ENCODE measurements at regions not wholly inside any gene's neighbourhood (a gene's known extent, or its start where the extent isn't known, plus 50 kb on each side); places are given as distances from the start of the nearest gene placed in this dataset.

DNA sequence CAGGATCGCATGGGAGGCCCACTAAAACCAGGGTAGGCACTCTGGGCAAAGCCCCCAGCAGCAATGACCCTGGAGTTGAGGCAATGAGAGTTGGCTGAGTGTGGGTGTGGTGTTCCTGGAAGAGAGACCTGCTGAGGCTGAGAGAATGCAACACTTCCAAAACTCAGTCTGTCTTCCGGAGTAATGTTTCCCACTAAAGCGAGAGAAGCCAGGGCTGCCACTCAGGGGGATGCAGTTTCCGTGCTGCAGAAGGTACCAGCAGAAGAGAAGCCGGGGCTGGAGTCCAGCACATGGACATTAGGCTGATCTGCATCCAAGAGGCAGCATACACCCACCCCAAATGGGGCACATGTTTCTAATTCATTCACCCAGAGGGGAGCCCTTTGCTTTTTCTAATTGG lies 127.2 kb upstream of the ARHGAP28 start:
- TF ChIP-seq CREB1 (IDR thresholded peaks at IDR 0.05; ENCODE audit: low read depth): no peak

DNA sequence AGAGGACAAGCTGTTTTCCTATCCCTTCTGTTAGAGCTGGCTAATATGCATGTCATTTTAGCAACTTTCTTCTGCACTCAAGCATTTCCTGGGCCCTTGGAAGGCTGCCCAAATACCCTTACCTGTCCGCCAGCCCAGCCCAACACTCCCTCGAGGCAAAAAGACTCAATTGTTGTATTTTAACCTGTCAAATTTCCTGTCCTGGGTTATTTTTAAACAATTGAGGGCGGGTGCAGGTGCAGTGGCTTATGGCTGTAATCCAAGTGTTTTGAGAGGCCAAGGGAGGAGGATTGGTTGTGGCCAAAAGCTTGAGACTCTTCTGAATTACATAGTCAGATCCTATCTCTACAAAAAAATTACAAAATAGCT lies 125.0 kb upstream of the ARHGAP28 start:
- TF ChIP-seq EP300 (IDR thresholded peaks at IDR 0.05; ENCODE audit: borderline replicate concordance) (peak; percentile 41; the same call in 1 of the 2 replicates), CREB1 (IDR thresholded peaks at IDR 0.05; ENCODE audit: low read depth) (no peak), TEAD4 (IDR thresholded peaks at IDR 0.05) (no peak), NFIC (IDR thresholded peaks at IDR 0.05) (peak; percentile 74), YY1 (IDR thresholded peaks at IDR 0.05; ENCODE audit: low read depth) (no peak), TAF1 (IDR thresholded peaks at IDR 0.05; ENCODE audit: low read depth) (no peak), CEBPB (IDR thresholded peaks at IDR 0.05) (no peak), TCF12 (IDR thresholded peaks at IDR 0.05; ENCODE audit: low read depth) (no peak), ZBTB7A (IDR thresholded peaks at IDR 0.05; ENCODE audit: low read depth) (no peak), RAD21 (IDR thresholded peaks at IDR 0.05; ENCODE audit: low read depth) (no peak)
- TF ChIP-seq, protein P1, sequence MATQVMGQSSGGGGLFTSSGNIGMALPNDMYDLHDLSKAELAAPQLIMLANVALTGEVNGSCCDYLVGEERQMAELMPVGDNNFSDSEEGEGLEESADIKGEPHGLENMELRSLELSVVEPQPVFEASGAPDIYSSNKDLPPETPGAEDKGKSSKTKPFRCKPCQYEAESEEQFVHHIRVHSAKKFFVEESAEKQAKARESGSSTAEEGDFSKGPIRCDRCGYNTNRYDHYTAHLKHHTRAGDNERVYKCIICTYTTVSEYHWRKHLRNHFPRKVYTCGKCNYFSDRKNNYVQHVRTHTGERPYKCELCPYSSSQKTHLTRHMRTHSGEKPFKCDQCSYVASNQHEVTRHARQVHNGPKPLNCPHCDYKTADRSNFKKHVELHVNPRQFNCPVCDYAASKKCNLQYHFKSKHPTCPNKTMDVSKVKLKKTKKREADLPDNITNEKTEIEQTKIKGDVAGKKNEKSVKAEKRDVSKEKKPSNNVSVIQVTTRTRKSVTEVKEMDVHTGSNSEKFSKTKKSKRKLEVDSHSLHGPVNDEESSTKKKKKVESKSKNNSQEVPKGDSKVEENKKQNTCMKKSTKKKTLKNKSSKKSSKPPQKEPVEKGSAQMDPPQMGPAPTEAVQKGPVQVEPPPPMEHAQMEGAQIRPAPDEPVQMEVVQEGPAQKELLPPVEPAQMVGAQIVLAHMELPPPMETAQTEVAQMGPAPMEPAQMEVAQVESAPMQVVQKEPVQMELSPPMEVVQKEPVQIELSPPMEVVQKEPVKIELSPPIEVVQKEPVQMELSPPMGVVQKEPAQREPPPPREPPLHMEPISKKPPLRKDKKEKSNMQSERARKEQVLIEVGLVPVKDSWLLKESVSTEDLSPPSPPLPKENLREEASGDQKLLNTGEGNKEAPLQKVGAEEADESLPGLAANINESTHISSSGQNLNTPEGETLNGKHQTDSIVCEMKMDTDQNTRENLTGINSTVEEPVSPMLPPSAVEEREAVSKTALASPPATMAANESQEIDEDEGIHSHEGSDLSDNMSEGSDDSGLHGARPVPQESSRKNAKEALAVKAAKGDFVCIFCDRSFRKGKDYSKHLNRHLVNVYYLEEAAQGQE (IDR thresholded peaks at IDR 0.05; ENCODE audit: low read depth): no peak
- TF ChIP-seq, protein P2, sequence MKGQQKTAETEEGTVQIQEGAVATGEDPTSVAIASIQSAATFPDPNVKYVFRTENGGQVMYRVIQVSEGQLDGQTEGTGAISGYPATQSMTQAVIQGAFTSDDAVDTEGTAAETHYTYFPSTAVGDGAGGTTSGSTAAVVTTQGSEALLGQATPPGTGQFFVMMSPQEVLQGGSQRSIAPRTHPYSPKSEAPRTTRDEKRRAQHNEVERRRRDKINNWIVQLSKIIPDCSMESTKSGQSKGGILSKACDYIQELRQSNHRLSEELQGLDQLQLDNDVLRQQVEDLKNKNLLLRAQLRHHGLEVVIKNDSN (IDR thresholded peaks at IDR 0.05): no peak

DNA sequence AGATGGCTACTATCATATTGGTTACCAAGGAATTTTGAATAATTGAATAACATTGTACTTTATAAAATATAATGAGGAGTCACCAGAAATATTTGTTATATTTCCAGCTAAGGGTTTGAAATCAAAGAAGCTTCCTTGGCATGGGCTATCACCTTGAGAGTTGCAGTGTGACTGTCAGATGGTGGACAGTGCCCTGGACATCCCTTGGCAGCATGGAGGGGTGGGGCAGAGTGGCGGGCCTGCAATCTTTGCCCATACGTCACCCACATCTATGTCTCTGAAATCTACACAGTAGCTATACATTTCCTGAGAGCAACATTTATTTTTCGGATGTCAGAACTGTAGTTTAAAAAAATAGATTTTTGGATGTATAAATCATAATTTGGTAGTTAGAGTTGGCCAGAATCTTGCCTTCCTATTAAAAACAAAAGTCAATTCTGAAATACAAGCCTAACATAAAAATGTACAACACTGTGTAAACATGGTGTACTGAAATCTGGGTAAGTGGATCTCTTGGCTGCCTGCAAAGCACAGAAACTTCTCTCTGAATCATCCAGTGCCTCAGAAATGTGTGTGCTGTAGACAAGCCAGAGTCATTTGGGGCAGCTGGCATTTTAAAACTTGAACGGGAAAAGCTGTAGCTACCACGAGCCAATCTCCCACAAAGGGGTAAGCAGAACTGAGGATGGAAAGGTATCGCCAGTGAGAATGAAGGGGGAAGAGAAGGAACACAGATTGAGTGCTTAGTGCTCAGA lies 124.2 kb upstream of the ARHGAP28 start:
- no peak for TF ChIP-seq TCF12 (IDR thresholded peaks at IDR 0.05; ENCODE audit: low read depth)
- TF ChIP-seq, protein P2 (IDR thresholded peaks at IDR 0.05): no peak
- TF ChIP-seq CEBPB (IDR thresholded peaks at IDR 0.05): no peak
- TF ChIP-seq, protein P1 (IDR thresholded peaks at IDR 0.05; ENCODE audit: low read depth): no peak
- TF ChIP-seq ZBTB7A (IDR thresholded peaks at IDR 0.05; ENCODE audit: low read depth): no peak

DNA sequence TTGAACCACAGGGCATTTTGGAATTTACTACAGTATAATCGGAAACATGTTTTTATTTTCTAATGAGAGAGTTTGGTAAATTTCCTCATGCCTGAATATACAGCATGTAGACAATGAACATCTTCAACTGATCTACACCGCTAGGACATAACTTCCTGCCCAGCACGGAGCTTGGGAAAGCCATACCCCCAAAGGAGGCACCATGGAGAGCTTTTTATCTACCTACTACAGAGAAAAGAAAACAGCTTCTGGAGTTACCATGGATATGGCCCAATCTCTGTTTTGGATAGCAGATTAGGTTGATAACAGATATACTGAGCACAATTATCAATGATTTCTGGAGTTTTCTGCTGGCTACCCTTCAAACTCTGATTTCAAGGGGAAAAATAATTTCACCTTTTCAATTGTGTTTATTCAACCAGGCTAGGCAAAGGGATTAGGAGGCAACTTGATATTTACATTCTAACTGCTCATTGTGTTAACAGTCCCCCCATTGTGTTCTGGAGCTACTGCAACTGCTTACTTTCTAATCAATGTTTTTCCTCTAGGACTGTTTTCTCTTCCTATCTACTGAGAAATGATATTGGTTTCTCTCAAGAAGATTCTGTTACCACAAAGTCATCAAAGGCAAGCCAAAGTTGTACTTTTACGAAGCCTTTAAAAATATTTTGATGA lies 123.0 kb upstream of the ARHGAP28 start:
- TF ChIP-seq NFIC (IDR thresholded peaks at IDR 0.05): no peak

DNA sequence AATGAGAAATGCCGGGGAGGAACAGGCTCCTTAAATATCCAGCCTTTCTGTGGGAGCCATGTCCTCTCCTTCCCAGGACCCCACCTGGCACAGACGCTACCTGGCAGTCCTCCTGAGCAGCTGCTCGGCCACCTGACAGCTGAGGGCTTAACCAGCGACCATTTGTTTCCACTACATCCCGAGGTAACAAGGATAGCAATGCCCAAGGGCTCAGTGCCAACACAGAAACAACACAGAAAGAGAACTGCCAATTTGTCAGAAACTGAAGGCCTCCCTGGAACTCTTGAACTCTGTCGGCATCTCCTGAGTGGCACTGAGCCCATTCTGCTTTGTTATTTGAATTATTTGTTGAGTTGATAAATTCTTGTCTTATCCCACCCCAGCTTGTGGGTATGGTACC lies 122.2 kb upstream of the ARHGAP28 start:
- TF ChIP-seq NFIC (IDR thresholded peaks at IDR 0.05): 0 out of 2 replicates have a peak, but pooled peaks have one; percentile 22
- no peak for TF ChIP-seq CEBPB (IDR thresholded peaks at IDR 0.05)
- TF ChIP-seq TEAD4 (IDR thresholded peaks at IDR 0.05): no peak
- no peak for TF ChIP-seq TAF1 (IDR thresholded peaks at IDR 0.05; ENCODE audit: low read depth)
- TF ChIP-seq EP300 (IDR thresholded peaks at IDR 0.05; ENCODE audit: borderline replicate concordance): no peak
- TF ChIP-seq FOXM1 (IDR thresholded peaks at IDR 0.05; ENCODE audit: borderline replicate concordance, low read depth): no peak

DNA sequence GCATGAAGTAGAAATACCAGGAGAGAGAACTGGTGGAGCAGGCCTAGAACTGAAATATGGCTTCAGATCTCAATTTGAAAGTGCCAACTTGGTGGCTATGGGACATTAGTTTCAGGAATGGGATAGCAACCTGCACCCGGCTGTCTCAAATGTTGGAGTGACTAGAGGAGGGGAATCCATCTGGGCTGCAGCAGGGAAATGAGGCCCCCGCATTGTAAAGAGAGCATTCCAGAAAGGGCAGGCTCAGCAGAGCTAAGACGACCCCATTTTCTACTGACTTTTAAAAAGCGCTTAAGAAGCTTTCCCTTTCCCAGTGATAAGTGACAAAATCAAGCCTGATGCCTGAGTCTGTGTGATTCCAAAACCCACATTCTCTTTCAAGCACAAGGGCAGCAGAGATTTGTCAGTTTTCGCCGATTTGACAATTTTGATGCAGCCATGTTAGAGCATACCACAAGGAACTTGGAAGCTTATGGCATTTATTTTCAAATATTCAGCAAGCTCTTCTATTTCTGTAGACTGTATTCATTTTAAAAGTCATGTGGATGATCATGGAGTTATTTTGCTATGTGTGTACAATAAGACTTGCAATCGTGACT lies 119.8 kb upstream of the ARHGAP28 start:
- TF ChIP-seq, protein P2 (IDR thresholded peaks at IDR 0.05): no peak
- TF ChIP-seq TAF1 (IDR thresholded peaks at IDR 0.05; ENCODE audit: low read depth): no peak
- TF ChIP-seq EGR1 (IDR thresholded peaks at IDR 0.05): no peak
- no peak for TF ChIP-seq FOXM1 (IDR thresholded peaks at IDR 0.05; ENCODE audit: borderline replicate concordance, low read depth)
- TF ChIP-seq NFIC (IDR thresholded peaks at IDR 0.05): no peak
- TF ChIP-seq, protein P3, sequence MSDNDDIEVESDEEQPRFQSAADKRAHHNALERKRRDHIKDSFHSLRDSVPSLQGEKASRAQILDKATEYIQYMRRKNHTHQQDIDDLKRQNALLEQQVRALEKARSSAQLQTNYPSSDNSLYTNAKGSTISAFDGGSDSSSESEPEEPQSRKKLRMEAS (IDR thresholded peaks at IDR 0.05): no peak
- TF ChIP-seq TEAD4 (IDR thresholded peaks at IDR 0.05): no peak
- TF ChIP-seq CREB1 (IDR thresholded peaks at IDR 0.05; ENCODE audit: low read depth): no peak
- TF ChIP-seq, protein P1 (IDR thresholded peaks at IDR 0.05; ENCODE audit: low read depth): no peak
- TF ChIP-seq TCF12 (IDR thresholded peaks at IDR 0.05; ENCODE audit: low read depth): no peak
- no peak for TF ChIP-seq RAD21 (IDR thresholded peaks at IDR 0.05; ENCODE audit: low read depth)
- TF ChIP-seq CEBPB (IDR thresholded peaks at IDR 0.05): no peak
- no peak for TF ChIP-seq YY1 (IDR thresholded peaks at IDR 0.05; ENCODE audit: low read depth)
- TF ChIP-seq EP300 (IDR thresholded peaks at IDR 0.05; ENCODE audit: borderline replicate concordance): no peak
- TF ChIP-seq ZBTB7A (IDR thresholded peaks at IDR 0.05; ENCODE audit: low read depth): no peak

Data from Ishikawa (cell line).